GM19467 (cell line): ENCODE measurements at regions not wholly inside any gene's neighbourhood (a gene's known extent, or its start where the extent isn't known, plus 50 kb on each side); places are given as distances from the start of the nearest gene placed in this dataset.
"Not testable (repeated sequence)": the region's sequence is repeated elsewhere in the genome, so short reads cannot be mapped to it uniquely, and the experiment has no call there.

ENCODE experiments used
- ATAC-seq: cut with Tn5 transposase; IDR thresholded peaks from one replicate; pipeline ENCODE4 v1.9.1; 2021; ENCODE audit warnings: mild to moderate bottlenecking, moderate library complexity; ENCODE audit not compliant: unreplicated experiment

DNA sequence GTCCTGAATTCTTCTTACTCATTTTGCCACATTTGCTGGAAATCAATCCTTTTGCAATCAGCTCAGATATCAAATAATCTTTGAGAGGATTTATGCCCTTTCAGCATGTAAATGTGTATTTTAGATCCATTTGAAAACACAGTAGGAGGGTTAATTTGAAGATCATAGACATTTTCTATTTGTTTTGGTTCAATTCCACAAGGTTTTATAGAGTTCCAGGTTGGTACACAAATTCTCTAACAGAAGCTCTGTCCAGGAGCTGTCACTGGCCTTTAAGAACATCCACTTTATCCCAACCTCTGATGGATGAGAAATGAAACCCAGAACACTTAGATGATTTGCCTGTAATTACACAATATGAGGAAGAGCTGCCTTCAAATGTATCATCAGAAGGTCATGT, 157.3 kb upstream of the CHAC2 start:
- ATAC-seq = no peak

- no peak for ATAC-seq
Observed at GRCh38 chr2:53609551-53609950, 158.1 kb upstream of the CHAC2 start.

DNA sequence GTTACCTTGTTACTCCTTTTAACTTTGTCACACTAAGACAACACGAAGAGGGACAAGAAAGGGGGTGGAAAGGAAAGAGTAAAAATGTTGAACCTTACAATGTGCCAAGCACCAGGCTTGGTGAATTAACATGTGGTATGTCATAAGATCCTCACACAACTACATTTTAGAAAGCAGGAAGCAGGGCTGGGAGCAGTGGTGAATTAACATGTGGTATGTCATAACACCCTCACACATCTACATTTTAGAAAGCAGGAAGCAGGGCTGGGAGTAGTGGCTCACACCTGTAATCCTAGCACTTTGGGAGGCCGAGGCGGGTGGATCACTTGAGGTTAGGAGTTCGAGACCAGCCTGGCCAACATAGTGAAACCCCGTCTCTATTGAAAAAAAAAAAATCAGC, 159.3 kb upstream of the CHAC2 start:
- ATAC-seq = no peak

DNA sequence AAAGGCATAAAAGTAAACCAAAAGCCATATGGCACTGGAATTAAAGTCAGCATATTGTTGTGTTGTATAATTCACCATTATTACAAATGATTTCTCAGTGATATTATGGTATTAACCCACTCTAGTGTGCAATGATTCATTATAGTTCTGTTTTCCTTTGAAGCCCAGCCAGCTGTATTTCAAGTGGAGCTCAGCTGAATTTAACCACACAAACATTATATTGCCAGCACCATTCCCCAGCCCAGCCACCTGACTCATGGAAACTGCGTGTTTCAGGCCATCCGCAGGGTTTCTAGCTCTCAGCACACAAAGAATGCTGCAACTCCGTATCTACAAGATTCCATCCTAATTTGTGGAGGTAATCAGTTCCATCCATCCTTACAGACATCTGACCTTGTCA, 166.8 kb upstream of the CHAC2 start:
- ATAC-seq = no peak

- not testable (repeated sequence) for ATAC-seq
Observed at GRCh38 chr2:53586733-53587612, 180.6 kb upstream of the CHAC2 start.

GRCh38 chr2:53584986-53585385, 182.6 kb upstream of the CHAC2 start:
- no peak for ATAC-seq

- no peak for ATAC-seq
Observed at GRCh38 chr2:53583583-53583982, 184.0 kb upstream of the CHAC2 start.

DNA sequence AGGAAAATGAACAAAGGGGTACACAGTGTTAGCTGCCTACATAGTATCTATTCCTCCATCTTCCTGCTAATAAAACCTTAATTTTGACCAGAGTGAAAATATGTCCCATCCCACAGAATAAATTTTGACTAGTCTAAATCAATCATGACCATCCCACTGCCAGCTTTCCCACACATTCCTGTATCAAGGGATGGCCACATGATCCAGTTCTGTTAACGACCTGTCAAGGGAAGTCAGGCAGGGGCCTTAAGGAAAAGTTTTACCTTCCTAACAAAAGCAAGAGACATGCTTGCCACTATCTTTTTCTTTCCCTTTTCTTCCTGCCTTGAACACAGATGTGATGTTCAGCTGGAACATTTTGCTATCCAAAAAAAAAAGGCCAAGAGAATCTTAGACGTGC, 185.0 kb upstream of the CHAC2 start:
- no peak for ATAC-seq

DNA sequence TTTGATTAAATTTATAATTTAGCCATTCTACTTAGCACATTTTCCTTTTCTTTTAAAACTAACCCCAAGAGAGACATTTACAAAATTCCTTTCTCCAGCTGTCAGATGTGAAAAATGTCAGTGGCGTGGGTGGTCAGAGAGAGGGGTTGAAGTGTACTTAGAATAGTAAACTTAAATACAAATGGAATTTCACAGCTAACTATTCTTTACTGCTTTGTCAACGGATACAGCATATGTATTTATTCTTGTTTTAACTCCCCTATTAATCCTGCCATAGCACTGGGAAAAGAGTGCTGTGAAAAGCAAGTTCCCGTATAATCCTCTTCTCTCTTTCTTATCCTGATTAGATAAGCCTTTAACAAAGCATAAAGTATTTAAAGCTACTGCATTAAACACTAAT, 191.4 kb upstream of the CHAC2 start:
- ATAC-seq = no peak

DNA sequence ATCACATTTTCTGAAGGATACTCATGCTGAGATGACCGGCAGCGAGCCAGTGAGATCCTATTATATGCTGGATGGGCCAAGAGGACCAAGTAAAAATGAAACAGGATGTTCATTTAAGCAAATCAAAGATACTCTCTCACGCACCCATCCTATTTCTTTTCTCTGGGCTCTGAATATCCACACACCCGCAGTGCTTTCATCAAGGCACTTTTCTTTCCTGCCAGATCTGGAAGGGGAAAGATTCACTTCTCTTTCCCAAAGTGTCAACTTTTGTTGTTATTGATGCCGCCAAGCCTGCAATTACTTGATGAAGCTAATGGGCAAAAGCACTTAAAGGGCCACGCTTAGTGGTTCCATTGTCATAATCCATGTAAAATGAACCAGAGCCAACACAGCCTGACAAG, 191.9 kb upstream of the CHAC2 start:
- no peak for ATAC-seq

DNA sequence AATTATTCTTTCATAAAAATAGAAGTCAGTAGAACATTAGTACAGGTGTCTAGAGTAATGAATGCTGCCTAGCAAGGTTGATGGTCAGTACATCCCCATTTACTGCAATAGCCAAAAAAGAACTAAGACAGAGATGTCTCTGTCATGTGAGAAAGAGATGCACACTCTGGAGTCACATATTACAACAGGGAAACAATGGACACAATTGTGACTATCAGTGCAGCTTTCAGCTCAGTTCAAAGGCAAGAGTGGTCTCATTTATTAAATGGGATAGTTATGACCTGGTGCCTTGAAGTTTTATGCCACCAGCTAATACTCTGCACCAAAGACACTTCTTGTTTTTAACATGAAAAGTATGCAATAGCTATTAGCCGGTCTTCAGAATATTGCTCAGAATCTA, 194.9 kb upstream of the CHAC2 start:
- ATAC-seq = no peak

GRCh38 chr2:53569957-53570727, 197.5 kb upstream of the CHAC2 start:
- no peak for ATAC-seq

DNA sequence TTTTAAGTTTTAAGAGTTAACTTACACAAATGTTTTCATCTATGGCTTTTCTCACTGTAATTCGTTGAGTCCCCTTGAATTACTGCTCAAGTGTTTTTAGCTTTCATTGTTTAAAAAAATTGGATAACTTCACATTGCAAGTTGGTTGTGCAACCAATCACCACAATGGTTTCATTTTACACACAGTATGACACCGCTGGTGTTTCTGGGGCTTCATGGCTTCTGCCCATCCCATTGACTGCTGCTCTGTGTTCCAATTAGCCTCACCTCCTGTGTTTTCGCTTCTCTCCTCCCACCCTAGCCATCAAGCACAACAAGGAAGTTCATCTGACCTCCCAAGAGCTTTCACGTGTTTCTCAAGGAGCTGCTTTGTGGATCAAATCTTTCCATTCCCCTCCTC, 199.1 kb upstream of the CHAC2 start:
- ATAC-seq = no peak

DNA sequence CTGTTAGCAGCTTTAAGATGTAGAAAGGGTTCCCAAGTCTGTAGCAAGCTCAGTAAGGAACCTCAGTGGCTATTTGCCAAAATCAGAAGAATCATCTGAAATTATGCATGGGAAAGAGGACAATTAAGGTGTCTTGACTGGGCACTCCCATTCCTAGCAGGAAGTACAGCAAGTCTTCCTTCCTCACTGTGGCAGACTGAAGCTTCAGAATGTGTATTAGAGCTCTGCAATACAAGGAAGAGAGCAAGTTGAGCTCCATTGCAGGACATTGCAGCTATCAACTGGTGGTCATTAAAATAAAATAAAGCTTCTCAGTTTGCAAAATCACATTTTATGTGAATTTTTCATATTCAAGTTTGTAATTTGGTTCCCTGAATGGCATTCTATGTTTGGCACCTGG, 200.5 kb upstream of the CHAC2 start:
- no peak for ATAC-seq

- ATAC-seq = no peak
Observed at GRCh38 chr2:53562407-53562806, 205.2 kb upstream of the CHAC2 start.

DNA sequence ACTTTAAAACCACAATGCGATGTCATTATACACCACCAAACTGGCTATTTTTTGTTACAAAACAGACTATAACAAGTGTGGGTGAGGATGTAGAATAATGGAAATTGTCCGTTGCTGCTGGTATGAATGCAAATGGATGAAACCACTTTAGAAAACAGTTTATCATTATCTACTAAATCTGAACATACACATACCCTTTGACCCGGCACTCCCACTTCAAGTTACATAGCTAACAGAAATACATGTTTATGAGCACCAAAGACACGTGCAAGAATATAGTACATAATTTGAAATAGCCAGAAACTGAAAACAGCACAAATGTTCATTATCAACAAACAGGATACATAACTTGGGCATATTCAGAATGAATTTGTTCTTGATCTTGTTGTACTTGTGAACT, 206.4 kb upstream of the CHAC2 start:
- ATAC-seq = no peak

DNA sequence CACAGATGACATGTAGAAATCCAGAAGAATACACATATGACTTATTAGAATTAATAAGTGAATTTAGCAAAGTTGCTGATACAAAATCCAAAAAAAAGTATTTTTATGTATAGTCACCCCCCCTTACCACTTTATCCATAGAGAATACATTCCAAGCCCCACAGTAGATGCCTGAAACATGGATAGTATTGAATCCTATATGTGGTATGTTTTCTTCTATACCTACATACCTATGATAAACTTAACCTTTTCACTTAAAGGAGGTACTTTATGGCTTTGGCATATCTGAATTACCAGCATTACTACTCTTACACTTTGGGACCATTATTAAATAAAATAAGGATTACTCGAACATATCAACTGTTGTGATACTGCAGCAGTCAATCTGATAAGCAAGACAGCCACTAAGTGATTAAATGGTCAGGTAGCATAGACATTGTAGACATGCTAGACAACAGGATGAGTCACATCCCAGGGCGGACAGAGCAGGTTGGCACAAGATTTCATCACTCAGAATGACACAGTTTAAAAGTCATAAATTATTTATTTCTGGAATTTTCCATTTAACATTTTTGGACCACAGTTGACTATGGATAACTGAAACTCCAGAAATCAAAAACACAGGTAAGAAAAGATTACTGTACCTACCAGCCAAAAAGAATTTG, 208.2 kb upstream of the CHAC2 start:
- ATAC-seq = no peak

GRCh38 chr2:53558867-53559266, 208.7 kb upstream of the CHAC2 start:
- ATAC-seq = no peak

DNA sequence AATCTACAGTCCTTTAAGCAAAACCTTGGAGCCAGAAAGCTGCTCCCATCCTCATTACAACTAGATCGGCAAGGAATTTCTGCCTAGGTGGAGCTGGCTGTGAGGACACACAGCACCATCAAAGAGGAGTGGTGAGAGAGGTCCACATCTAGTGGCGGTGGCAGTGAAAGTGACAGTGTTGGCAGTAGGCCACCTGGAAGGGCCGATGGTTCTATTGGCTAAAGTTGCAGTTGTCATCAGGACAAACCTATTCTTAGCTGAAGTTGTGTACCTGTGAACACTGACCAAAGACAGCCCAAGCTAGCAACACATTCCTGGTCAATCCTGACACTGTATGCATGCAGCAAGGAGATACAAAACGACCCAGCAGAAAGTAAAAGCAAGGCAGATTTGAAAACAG, 218.1 kb upstream of the CHAC2 start:
- no peak for ATAC-seq

DNA sequence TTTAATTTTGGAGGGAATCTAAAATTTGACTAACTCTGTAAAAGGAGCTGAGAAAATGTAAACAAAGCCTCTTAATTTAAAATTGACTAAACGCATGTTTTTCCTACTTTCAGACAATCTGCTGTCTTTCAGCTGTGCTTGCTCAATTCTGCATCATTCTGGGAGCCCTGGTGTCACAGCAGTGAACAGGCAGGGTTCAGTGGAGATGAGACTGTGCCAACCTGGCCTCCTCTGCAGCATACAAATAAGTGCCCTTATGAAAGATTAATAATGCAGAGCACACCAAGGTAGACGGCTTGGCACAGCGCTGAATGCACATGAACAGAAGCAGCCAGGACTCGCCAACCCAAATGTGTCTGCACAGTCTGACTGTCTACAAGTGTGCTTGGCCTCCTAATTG, 222.0 kb upstream of the CHAC2 start:
- no peak for ATAC-seq

- ATAC-seq = no peak
Observed at GRCh38 chr2:53544871-53545558, 222.6 kb upstream of the CHAC2 start.
